GM19023 (cell line): ENCODE measurements at regions not wholly inside any gene's neighbourhood (a gene's known extent, or its start where the extent isn't known, plus 50 kb on each side); places are given as distances from the start of the nearest gene placed in this dataset.
"Not testable (repeated sequence)": the region's sequence is repeated elsewhere in the genome, so short reads cannot be mapped to it uniquely, and the experiment has no call there.

Experiments used
- ATAC-seq: cut with Tn5 transposase; IDR thresholded peaks from one replicate; pipeline ENCODE4 v1.9.1; 2021; ENCODE audit warnings: mild to moderate bottlenecking, moderate library complexity; ENCODE audit not compliant: unreplicated experiment

GRCh38 chr4:134636338-134637051 is 434.9 kb upstream of the PABPC4L start:
- ATAC-seq: no peak

GRCh38 chr4:134634301-134634700 is 432.7 kb upstream of the PABPC4L start:
- no peak for ATAC-seq

- no peak for ATAC-seq
Measured at GRCh38 chr4:134632056-134632455, 430.5 kb upstream of the PABPC4L start.

GRCh38 chr4:134628066-134628465 is 426.5 kb upstream of the PABPC4L start:
- ATAC-seq: no peak

GRCh38 chr4:134627366-134627765 is 425.8 kb upstream of the PABPC4L start:
- no peak for ATAC-seq

- ATAC-seq: no peak
Measured at GRCh38 chr4:134624365-134624764, 422.8 kb upstream of the PABPC4L start.

GRCh38 chr4:134622626-134623575 is 421.3 kb upstream of the PABPC4L start:
- ATAC-seq: not testable (repeated sequence)

- no peak for ATAC-seq
Measured at GRCh38 chr4:134622199-134622598, 420.6 kb upstream of the PABPC4L start.

GRCh38 chr4:134621715-134622114 is 420.1 kb upstream of the PABPC4L start:
- not testable (repeated sequence) for ATAC-seq

GRCh38 chr4:134610956-134611355 is 409.4 kb upstream of the PABPC4L start:
- no peak for ATAC-seq

- ATAC-seq: no peak
Measured at GRCh38 chr4:134610172-134610571, 408.6 kb upstream of the PABPC4L start.

GRCh38 chr4:134601706-134602105 is 400.1 kb upstream of the PABPC4L start:
- ATAC-seq: no peak

- no peak for ATAC-seq
Measured at GRCh38 chr4:134591326-134591725, 389.7 kb upstream of the PABPC4L start.

- no peak for ATAC-seq
Measured at GRCh38 chr4:134585972-134586371, 384.4 kb upstream of the PABPC4L start.

GRCh38 chr4:134567461-134567860 is 365.9 kb upstream of the PABPC4L start:
- no peak for ATAC-seq

- ATAC-seq: no peak
Measured at GRCh38 chr4:134560728-134561127, 359.1 kb upstream of the PABPC4L start.

GRCh38 chr4:134552063-134552462 is 350.5 kb upstream of the PABPC4L start:
- ATAC-seq: no peak

GRCh38 chr4:134551348-134551747 is 349.8 kb upstream of the PABPC4L start:
- ATAC-seq: no peak

- no peak for ATAC-seq
Measured at GRCh38 chr4:134548052-134548628, 346.6 kb upstream of the PABPC4L start.

GRCh38 chr4:134546279-134546678 is 344.7 kb upstream of the PABPC4L start:
- ATAC-seq: no peak

- ATAC-seq: no peak
Measured at GRCh38 chr4:134544303-134544770, 342.7 kb upstream of the PABPC4L start.
